ENCODE measurements at regions not wholly inside any gene's neighbourhood (a gene's known extent, or its start where the extent isn't known, plus 50 kb on each side); places are given as distances from the start of the nearest gene placed in this dataset.

- DNase-seq: no peak
These were observed 50.7 kb upstream of the FOXB1 start for GRCh38 chr15:59953392-59953883.

DNA sequence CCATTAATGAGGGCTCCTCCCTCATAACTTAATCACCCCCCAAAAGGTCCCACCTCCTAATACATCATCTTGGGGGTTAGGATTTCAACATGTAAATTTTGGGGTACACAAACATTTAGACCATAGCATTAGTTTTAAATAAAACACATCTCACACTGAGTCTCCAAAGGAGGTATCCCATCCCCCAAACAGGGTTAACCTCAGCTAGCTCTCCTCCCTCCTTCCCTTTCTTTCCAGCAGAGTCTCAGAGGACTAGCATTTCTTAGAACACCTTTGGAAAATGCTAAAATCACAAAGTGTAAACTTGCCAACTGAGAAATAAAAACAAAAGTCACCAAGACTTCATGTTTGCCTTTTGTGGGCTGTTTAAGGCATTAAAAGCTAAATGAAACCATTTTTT lies 51.2 kb upstream of the FOXB1 start:
- no peak for DNase-seq

GRCh38 chr15:59950603-59951388 lies 53.3 kb upstream of the FOXB1 start:
- DNase-seq: no peak

DNA sequence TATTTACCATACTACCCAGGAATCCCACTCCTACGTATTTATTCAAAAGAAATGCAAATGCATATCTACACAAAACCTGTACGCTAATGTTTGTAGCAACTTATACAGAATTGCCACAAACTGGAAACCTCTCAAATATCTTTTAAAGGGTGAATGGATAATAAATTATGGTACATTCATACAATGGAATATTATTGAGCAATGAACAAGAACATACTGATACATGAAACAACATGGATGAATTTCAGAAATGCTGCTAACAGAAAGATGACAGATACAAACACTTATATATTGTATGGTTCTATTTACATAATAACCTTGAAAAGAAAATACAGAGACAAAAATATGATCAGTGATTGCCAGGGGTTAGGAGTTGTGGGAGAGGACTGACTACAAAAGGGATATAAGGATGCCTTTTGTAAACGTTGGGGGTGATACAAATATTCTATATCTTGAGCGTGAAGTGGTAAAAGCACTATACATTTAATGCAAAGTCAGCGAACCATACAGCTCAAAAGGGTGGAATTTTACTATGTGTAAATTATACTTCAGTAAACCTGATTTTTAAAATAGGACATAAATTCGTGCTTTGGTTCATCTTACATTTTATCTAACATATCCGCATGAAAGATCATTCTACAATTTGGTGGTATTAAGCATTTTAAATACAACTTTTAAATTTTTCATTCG lies 55.0 kb upstream of the FOXB1 start:
- no peak for DNase-seq

DNA sequence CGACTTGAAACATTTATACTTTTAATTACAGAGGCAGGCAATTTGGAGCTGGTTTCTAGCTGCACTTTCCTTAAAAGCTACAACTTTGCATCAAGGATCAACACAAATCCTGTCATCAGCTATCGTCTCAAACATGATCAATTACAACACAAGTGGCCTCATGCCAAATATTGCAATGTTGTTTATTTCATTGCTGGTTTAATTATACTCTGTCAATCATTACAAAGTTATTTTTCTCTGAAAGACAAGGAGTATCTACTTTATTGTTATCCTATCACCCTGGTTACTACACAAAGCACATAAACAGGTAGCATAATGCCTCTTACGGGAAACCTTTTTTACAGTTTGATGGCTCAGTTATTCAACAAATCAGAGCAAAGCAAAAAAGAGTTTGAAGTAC lies 58.0 kb upstream of the FOXB1 start:
- DNase-seq: no peak

GRCh38 chr15:59945036-59945435 lies 59.1 kb upstream of the FOXB1 start:
- DNase-seq: no peak

DNA sequence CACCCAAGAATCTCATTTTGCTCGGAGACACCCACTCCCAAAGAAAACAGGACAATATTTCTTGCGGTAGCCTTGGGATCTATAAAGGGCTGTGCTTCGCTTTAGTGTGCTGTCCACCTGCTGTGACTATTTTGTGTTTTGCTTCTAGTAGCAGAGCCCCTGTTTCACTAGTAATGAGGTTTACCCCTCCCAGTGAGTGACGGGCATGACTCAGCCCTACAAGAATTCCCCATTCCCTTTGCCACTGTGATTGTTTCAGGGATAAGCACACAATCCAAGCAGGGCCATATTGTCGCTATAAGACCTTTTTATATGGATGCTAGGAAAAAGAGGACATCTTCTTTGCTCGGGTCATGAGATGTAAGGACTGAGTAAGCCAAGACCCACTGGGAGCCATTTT lies 62.5 kb upstream of the FOXB1 start:
- DNase-seq: no peak

DNA sequence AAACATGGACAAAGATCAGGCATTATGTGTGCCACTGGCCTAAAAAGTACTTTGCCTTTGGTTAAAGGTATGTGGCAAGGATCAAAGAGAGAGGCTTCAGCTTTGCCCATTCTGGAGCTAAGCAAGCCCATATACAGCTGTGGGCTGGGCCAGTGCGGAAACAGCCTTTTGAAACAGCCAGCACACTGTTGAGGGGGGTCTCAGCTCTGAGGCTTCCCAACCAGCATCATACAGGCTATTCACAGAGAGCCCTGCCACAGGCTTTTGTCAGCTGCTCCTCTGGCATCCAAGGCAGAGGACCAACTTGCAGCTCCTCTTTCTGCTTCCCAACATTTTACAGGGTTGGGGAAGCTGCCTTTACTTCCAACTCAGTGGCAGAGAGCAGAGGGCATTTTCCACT lies 63.2 kb upstream of the FOXB1 start:
- DNase-seq: no peak

GRCh38 chr15:59940456-59940855 lies 63.7 kb upstream of the FOXB1 start:
- no peak for DNase-seq

- DNase-seq: no peak
These were observed 67.4 kb upstream of the FOXB1 start for GRCh38 chr15:59936741-59937140.

- DNase-seq: no peak
These were observed 70.5 kb upstream of the FOXB1 start for GRCh38 chr15:59933607-59934006.

GRCh38 chr15:59931646-59932261 lies 72.4 kb upstream of the FOXB1 start:
- no peak for DNase-seq

GRCh38 chr15:59924812-59925522 lies 79.1 kb upstream of the FOXB1 start:
- DNase-seq: no peak

GRCh38 chr15:59924096-59924495 lies 80.0 kb upstream of the FOXB1 start:
- DNase-seq: no peak

DNA sequence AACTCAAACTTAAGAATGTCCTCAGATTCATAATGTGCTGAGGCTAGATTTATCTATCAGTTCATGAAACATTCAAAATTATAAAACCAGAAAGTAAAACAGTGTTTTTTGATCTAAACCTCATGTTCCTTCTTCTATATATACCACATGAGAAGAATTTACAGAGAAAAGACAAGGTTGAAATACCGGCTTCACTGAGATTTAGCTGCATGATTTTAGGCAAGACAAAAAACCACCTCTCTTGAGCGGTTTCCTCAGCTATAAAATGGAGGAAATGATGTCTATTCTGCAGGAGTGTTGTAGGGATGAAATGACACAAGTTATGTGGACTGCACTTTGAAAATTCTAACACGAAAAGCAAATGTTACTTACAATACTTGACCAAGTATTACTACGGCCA lies 80.6 kb upstream of the FOXB1 start:
- no peak for DNase-seq

GRCh38 chr15:59918994-59919951 lies 84.8 kb upstream of the FOXB1 start:
- DNase-seq: no peak

GRCh38 chr15:59917504-59918157 lies 86.5 kb upstream of the FOXB1 start:
- no peak for DNase-seq

DNA sequence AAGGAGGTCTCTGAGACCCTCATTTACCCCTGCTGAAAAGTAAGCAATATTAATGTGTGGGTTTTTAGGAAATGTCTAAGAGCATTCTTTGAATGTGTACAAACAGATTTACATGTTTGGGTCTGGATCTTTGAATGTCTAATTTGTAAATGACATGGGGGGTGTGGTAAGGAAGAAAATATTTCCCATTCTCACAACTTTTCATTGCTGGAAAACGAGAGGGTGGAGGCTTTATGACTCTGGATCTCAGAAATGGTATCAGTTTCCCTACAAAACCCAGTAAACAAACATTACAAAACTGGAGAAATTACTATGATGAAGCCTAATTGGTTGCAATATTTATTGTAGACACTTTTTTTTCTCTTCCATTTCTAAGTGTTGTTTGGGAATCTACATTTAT lies 98.1 kb upstream of the FOXB1 start:
- no peak for DNase-seq

GRCh38 chr15:59905176-59905575 lies 98.9 kb upstream of the FOXB1 start:
- no peak for DNase-seq

DNA sequence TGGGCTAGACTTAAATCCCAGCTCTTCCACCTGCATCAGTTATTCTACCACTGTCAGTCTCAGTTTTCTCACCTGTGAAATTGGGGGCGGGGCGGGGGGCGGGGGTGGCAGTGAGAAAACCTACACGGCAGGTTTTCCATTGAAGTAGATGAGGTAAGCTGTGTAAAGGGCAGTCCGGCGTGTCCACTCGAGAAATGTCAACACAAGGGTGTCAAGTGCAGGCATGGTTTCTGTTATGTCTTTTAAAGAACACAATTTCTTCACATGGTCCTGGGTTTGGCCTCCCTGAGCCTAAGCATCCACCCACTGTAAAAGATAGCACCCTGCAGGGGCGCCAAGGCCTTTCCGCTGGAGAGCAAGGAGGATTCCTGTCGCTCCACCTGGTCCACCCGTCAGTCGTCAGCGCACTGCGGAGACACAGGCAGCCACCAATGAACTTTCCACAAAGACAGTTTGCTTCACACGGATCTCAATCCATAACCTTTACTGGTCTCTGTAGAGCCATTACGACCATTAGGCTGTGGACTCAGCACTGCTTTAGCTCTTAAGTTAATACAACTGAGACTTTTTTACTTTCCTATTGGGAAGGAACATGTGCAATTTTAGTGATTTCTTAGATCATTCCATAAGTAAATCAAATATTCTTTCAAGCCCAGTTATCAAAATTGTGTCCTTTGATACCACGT lies 99.5 kb upstream of the FOXB1 start:
- no peak for DNase-seq

DNA sequence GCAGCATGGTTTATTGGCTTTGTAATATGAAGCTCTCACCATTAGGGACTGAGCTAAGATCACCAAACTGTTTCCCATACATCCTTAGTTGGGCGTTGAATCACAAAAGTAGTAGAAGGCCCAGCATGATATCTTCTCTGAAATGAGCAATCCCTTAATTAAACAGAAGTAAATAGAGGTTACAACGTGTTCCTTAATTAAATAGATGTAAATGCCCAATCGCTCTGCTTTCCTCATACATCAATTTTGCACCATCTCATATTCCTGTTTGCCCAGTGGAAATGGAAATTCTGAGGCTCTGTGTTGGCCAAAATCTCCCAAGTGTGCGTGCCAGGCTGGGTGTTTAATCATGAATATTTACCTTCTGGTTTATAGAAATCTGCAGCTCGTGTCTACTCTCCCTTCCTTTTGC lies 107.4 kb upstream of the FOXB1 start:
- no peak for DNase-seq

Measured in NCI-H524 treated with DMSO at 0.1 percent for 48 hours (cell line).